Astrocyte of the cerebellum (primary cell): ENCODE measurements at regions not wholly inside any gene's neighbourhood (a gene's known extent, or its start where the extent isn't known, plus 50 kb on each side); places are given as distances from the start of the nearest gene placed in this dataset.
"Not testable (repeated sequence)": the region's sequence is repeated elsewhere in the genome, so short reads cannot be mapped to it uniquely, and the experiment has no call there.

ENCODE experiments used
- DNase-seq: peaks from one replicate; pipeline ENCODE4 v3.0.0-alpha.2; 2011; ENCODE audit warnings: low read depth
- H3K4me3 ChIP-seq: 2 replicates; pipeline ENCODE4 v1.5.1; 2011; ENCODE audit warnings: mild to moderate bottlenecking, low read depth, low read length, moderate library complexity
- in situ Hi-C: cut with HindIII; loops from 2 replicates; pipeline ENCODE4 v1.10.0; 2017; ENCODE audit warnings: low sequenced_read_pairs
- TF ChIP-seq, protein P1 (sequence below): IDR thresholded peaks from 2 replicates; pipeline ENCODE4 v1.5.1; 2012; ENCODE audit warnings: low read length, low read depth, moderate library complexity, mild to moderate bottlenecking; ENCODE audit errors: missing control alignments

DNA sequence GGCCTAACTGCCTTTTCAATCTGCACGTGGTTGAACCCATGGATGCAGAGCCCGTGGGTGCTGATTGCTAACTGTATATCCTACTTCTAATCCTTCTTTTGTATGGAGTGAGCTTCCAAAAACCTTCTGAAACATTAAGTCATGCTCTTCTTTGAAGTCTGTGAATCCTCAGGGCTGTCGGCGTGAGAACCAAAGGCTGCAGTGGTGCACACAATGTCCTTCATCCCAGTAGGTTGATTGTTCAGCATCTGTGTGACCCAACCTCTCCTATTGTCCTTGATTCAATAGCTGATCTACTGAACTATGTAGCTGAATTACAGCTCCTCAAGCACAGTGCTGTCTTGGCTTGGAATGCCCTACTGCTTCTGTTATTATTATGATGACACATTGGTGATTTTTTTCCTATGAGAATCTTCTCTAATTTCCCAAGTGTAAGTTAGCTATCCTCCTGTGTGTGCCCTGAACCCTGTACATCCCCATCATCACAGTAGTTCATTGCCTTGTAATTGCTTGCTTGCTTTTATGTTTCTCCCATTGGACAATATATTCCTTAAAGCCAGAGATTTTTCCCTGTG, 294.6 kb downstream of the TRIML1 start:
- H3K4me3 ChIP-seq = no peak overlapping the region
- in situ Hi-C loops = no loop called here
- DNase-seq = no peak
- TF ChIP-seq, protein P1, sequence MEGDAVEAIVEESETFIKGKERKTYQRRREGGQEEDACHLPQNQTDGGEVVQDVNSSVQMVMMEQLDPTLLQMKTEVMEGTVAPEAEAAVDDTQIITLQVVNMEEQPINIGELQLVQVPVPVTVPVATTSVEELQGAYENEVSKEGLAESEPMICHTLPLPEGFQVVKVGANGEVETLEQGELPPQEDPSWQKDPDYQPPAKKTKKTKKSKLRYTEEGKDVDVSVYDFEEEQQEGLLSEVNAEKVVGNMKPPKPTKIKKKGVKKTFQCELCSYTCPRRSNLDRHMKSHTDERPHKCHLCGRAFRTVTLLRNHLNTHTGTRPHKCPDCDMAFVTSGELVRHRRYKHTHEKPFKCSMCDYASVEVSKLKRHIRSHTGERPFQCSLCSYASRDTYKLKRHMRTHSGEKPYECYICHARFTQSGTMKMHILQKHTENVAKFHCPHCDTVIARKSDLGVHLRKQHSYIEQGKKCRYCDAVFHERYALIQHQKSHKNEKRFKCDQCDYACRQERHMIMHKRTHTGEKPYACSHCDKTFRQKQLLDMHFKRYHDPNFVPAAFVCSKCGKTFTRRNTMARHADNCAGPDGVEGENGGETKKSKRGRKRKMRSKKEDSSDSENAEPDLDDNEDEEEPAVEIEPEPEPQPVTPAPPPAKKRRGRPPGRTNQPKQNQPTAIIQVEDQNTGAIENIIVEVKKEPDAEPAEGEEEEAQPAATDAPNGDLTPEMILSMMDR = no peak

DNA sequence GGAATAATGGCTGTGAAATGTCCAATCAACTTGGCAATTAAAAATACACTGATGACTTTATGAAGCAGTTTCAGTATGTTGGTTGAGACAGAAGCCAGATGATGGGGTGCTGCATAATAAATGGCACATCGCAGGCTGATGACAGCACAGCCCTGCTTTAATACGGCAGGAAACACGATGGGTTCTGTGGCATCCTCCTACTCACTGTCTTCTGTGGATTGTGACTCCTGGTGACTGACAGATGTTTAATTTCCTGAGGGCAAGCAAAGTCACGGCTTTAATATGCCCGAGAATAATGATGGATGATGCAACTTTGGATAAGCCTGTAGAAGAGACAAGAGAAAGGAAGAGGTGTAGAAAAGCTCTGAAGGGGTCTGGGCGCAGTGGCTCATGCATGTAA, 295.4 kb downstream of the TRIML1 start:
- no peak overlapping the region for H3K4me3 ChIP-seq
- TF ChIP-seq, protein P1 = no peak
- in situ Hi-C loops = no loop called here
- no peak for DNase-seq

DNA sequence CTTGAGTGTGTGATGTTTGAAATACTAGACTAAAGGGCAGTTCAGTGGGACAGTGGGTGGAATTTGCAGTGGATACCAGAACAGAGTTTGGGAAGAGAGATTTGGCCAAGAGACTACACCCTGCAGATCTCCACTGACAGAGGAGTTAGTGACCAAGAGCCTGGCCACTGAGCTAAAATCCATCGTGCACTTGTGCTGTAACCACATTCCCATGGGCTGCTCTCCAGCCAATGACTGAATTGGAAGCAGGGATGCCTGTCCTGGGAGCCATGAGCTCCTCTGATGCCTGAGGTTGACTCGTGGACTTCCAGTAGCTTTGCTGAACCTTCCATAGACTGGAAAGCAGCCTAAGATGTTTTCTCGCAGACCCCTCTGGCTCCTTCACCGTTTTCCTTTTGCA, 296.1 kb downstream of the TRIML1 start:
- in situ Hi-C loops = no loop called here
- no peak for DNase-seq
- H3K4me3 ChIP-seq = no peak overlapping the region
- TF ChIP-seq, protein P1 = no peak

DNA sequence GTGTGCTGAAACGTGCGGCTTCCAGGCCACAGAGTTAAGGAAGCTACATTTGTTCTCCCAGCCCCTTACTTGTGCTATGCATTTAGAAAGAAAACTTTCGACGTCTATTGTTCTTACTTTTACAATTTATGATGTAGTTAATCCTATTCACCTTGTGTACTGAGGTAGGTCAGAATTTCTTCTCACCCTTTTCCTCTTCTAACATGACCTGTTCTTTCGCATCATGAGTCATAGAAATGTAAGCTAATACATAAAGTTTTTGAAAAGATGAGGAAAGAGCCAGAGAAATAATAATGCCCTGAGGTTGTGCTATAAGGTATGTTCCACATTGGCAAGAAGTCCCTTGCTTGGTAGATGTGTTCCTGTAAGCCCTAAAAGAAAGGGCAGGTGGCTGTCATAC, 298.3 kb downstream of the TRIML1 start:
- TF ChIP-seq, protein P1 = no peak
- H3K4me3 ChIP-seq = no peak overlapping the region
- in situ Hi-C loops = no loop called here
- no peak for DNase-seq

DNA sequence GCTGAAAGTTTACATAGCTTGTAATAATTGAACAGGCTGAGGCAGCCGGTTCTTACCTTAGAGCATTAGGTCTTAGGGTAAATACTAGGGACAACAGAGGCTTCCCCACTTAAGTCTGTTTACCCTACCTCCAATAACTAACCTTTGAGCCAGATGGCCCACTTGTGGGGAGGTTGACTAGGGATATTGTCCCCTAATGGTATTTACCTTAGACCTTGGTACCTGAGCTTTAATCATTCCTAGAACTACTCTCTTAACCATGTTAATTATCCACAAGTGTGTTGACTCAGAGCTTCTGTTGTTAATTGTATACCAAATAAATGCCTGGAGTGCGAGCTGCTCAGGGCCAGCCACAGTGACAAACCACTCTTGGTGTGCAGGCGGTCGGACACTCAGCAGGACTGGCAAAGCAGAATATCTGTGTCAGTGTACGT, 299.2 kb downstream of the TRIML1 start:
- H3K4me3 ChIP-seq, in situ Hi-C loops, DNase-seq: not testable (repeated sequence)

DNA sequence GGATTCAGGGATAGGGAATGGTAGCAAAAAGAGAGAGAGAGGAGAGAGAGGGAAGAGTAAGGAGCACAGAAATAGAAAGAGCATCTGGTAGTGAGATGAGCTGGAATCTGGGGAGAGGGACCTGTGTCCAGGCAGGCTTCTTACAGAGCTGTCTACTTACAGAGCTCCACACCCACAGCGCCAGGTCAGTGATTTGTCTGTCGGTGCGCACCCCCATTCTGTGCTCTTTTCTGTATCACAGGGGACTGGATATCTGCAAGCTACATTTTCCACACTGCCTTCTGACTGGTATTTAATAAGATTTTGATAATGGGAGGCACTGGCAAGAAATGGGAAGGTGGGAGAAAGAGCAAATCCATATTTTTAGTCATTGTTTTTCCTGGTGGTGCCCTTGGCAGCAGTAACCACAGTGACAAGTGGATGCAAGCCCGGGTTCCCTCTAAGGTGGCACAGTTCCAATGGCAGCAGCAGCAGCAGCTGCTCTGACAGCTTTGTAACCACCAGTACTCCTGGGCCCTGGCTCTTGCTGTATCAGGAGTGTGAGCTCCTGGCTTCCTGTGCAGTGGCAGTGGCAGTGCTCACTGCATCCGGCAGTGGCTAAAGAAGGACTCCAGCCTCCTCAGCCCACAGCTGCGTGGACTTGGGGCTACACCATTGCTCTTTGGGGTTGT, 300.5 kb downstream of the TRIML1 start:
- H3K4me3 ChIP-seq = no peak overlapping the region
- DNase-seq = no peak
- TF ChIP-seq, protein P1 = no peak
- in situ Hi-C loops = no loop called here

DNA sequence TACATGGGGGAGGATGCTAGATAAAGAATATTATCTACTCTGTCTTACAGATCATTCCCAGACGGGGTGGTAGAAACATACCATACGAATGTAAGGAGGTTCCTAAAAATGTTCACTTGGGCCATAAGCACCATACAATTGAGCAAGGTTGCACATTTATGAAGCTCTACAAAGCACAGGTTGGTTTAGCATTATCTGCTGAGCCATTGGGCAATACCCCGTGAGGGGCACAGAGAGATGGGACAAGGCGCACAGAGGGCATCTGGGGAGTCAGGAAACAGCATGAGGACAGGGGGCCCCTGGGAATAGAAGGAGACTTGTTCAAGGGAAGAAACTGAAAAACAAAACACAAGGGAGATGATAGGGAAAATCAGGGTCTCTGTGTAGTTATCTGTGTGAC, 305.3 kb downstream of the TRIML1 start:
- in situ Hi-C loops = no loop called here
- TF ChIP-seq, protein P1 = no peak
- DNase-seq = no peak
- H3K4me3 ChIP-seq = no peak overlapping the region

DNA sequence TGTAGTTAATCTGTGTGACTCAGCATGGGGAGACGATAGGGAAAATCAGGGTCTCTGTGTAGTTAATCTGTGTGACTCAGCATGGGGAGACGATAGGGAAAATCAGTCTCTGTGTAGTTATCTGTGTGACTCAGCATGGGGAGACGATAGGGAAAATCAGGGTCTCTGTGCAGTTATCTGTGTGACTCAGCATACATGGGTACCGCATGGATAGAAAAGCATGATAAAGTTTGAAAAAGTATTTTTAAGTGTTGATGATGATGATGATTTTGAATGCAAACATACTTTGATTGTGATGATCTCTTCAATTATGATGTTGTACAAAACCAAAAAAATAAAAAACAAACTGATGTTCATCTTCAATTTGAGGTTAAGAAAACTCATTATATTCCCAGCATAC, 309.8 kb downstream of the TRIML1 start:
- DNase-seq, H3K4me3 ChIP-seq, in situ Hi-C loops: not testable (repeated sequence)
